Activated naive CD8-positive, alpha-beta T cell treated with anti-CD3 and anti-CD28 coated beads for 36 hours (primary cell): ENCODE measurements at regions not wholly inside any gene's neighbourhood (a gene's known extent, or its start where the extent isn't known, plus 50 kb on each side); places are given as distances from the start of the nearest gene placed in this dataset.

Source experiments
- DNase-seq: peaks from one replicate; pipeline ENCODE4 v3.0.0; 2021
- H3K27ac Mint-ChIP-seq: one replicate; pipeline ENCODE4 v1.8.0; 2022; ENCODE audit warnings: mild to moderate bottlenecking, moderate library complexity, mixed read lengths
- H3K27me3 Mint-ChIP-seq: one replicate; pipeline ENCODE4 v1.8.0; 2022; ENCODE audit warnings: mild to moderate bottlenecking, mixed read lengths
- H3K36me3 Mint-ChIP-seq: one replicate; pipeline ENCODE4 v1.8.0; 2021; ENCODE audit warnings: mild to moderate bottlenecking, mixed read lengths
- H3K4me1 Mint-ChIP-seq: one replicate; pipeline ENCODE4 v1.8.0; 2021; ENCODE audit warnings: mixed read lengths
- H3K4me3 Mint-ChIP-seq: one replicate; pipeline ENCODE4 v1.8.0; 2022; ENCODE audit warnings: mild to moderate bottlenecking, moderate library complexity, mixed read lengths
- H3K9me3 Mint-ChIP-seq: one replicate; pipeline ENCODE4 v1.8.0; 2022; ENCODE audit warnings: mixed read lengths

- Mint-ChIP-seq H3K9me3 (peaks cover 3% of the 10 kb centered on the region), H3K27me3 (peaks cover 29% of the 10 kb centered on the region), H3K4me1 (no peaks in the 10 kb centered on the region), H3K4me3 (no peak overlapping the region), H3K36me3 (no peaks in the 10 kb centered on the region), H3K27ac (no peak overlapping the region)
- DNase-seq: no peak
Measured at GRCh38 chr3:24832891-24833290, 338.2 kb upstream of the THRB start.

GRCh38 chr3:24834442-24834841, 339.8 kb upstream of the THRB start:
- Mint-ChIP-seq H3K9me3 (peaks cover 3% of the 10 kb centered on the region), H3K27me3 (peaks cover 18% of the 10 kb centered on the region), H3K4me3 (no peak overlapping the region), H3K4me1 (no peaks in the 10 kb centered on the region), H3K36me3 (no peaks in the 10 kb centered on the region), H3K27ac (no peak overlapping the region)
- DNase-seq: no peak

- H3K27ac Mint-ChIP-seq: no peak overlapping the region
- peaks cover 3% of the 10 kb centered on the region for H3K9me3 Mint-ChIP-seq
- H3K4me3 Mint-ChIP-seq: no peak overlapping the region
- no peaks in the 10 kb centered on the region for H3K4me1 Mint-ChIP-seq
- H3K36me3 Mint-ChIP-seq: no peaks in the 10 kb centered on the region
- peaks cover 9% of the 10 kb centered on the region for H3K27me3 Mint-ChIP-seq
- DNase-seq: no peak
Measured at GRCh38 chr3:24835510-24835909, 340.9 kb upstream of the THRB start.

DNA sequence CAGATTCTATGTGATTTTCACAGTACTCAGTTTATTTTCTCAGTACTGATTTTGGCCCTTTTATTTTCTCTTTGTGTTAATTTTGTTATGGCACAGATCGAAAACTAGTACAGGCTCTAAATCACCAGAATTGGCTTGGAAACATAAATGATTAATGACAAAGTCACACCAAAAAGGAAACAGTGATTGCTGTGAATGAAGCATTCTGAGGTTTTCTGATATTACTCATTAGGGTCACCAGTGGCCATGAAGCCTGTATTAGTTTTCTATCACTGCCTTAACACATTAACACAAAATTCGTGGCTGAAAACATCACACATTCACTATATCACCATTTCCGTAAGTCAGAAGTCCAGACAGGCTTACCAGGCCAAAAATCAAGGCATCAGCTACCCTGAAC, 343.0 kb upstream of the THRB start:
- no peak overlapping the region for H3K4me3 Mint-ChIP-seq
- H3K9me3 Mint-ChIP-seq: peaks cover 3% of the 10 kb centered on the region
- H3K27ac Mint-ChIP-seq: no peak overlapping the region
- no peaks in the 10 kb centered on the region for H3K36me3 Mint-ChIP-seq
- H3K4me1 Mint-ChIP-seq: no peaks in the 10 kb centered on the region
- no peak for DNase-seq
- H3K27me3 Mint-ChIP-seq: no peaks in the 10 kb centered on the region

DNA sequence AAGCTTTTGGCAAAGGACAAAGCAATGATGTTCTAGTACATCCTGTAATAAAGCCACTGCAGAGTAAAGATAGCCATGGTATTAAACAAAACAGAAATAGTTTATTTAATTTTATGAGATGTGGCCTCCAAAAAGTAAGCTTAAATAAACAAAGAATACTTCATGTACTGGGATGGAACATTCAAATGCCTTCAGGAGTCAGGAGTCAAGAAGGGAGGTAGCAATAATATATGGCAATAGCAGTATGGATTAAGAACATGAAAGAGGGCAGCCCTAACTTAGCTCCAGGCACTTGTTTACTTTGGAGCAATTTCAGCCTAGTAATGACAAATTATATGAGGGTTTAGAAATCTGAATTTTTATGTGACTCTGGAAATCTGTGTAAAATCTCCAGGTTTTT, 343.9 kb upstream of the THRB start:
- Mint-ChIP-seq H3K4me1 (no peaks in the 10 kb centered on the region), H3K36me3 (no peaks in the 10 kb centered on the region), H3K4me3 (no peak overlapping the region), H3K27ac (no peak overlapping the region), H3K9me3 (peaks cover 3% of the 10 kb centered on the region), H3K27me3 (no peaks in the 10 kb centered on the region)
- no peak for DNase-seq

GRCh38 chr3:24843955-24844354, 349.3 kb upstream of the THRB start:
- H3K4me1 Mint-ChIP-seq: no peaks in the 10 kb centered on the region

GRCh38 chr3:24845524-24846155, 351.0 kb upstream of the THRB start:
- Mint-ChIP-seq H3K4me1 (no peaks in the 10 kb centered on the region), H3K36me3 (no peaks in the 10 kb centered on the region), H3K27me3 (no peaks in the 10 kb centered on the region), H3K4me3 (no peak overlapping the region), H3K9me3 (no peaks in the 10 kb centered on the region), H3K27ac (no peak overlapping the region)
- DNase-seq: no peak

More at GRCh38 chr3:24843955-24844354, 349.3 kb upstream of the THRB start:
- no peak overlapping the region for H3K27ac Mint-ChIP-seq
- no peak for DNase-seq
- H3K27me3 Mint-ChIP-seq: no peaks in the 10 kb centered on the region
- H3K4me3 Mint-ChIP-seq: no peak overlapping the region
- no peaks in the 10 kb centered on the region for H3K9me3 Mint-ChIP-seq
- no peaks in the 10 kb centered on the region for H3K36me3 Mint-ChIP-seq

DNA sequence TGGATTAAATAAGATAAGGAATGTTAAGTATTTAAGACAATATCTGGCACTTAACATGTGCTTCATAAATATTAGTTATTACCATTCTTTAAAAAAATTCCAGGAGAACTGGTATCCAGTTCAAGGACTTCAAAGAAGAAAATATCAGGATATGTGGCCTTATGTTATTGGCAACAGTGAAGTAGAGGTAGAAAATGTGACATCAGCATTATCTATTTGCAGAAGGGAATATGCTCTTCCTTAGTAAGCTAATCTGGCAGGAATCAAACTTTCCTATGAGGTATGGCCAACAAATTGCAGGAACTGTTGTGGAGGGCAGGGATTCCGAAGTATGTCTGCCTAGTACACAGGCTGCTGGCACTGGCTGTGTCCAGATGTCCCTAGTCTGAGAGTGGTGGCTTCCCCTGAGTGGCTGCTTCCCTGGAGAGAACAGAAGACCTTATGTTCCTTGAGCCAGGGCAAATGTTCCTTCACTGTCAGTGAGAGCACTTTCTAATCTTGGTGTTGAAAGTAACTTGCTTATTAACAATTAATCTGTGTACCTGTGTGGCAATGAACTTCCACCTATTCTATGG, 351.7 kb upstream of the THRB start:
- DNase-seq: no peak
- Mint-ChIP-seq H3K36me3 (no peaks in the 10 kb centered on the region), H3K9me3 (no peaks in the 10 kb centered on the region), H3K4me3 (no peak overlapping the region), H3K27me3 (no peaks in the 10 kb centered on the region), H3K4me1 (no peaks in the 10 kb centered on the region), H3K27ac (no peak overlapping the region)

DNA sequence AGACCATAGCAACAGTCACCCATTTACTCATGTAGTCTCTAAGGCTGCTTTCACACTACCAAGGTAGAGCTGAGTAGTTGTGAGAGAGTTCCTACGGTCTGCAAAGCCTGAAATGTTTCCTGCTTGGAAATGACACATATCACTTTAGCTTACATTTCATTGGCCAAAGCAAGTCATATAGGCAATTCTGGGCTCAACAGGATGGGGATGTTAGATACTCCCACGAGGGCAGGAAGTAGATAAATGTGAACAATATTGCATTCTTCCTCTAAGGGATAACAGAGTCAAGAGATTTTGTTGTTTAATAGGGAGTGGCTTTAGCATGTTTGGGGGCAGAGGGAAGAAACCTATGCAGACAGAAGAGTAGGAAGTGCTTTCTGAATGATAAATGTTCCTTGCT, 355.6 kb upstream of the THRB start:
- Mint-ChIP-seq H3K36me3 (no peaks in the 10 kb centered on the region), H3K4me3 (no peak overlapping the region), H3K9me3 (no peaks in the 10 kb centered on the region), H3K27ac (no peak overlapping the region), H3K4me1 (no peaks in the 10 kb centered on the region), H3K27me3 (no peaks in the 10 kb centered on the region)
- no peak for DNase-seq

GRCh38 chr3:24853685-24854490, 359.2 kb upstream of the THRB start:
- Mint-ChIP-seq H3K36me3 (no peaks in the 10 kb centered on the region), H3K4me1 (no peaks in the 10 kb centered on the region), H3K9me3 (no peaks in the 10 kb centered on the region), H3K27me3 (no peaks in the 10 kb centered on the region), H3K4me3 (no peak overlapping the region), H3K27ac (no peak overlapping the region)
- no peak for DNase-seq

- Mint-ChIP-seq H3K9me3 (no peaks in the 10 kb centered on the region), H3K4me1 (no peaks in the 10 kb centered on the region), H3K36me3 (no peaks in the 10 kb centered on the region), H3K4me3 (no peak overlapping the region), H3K27ac (no peak overlapping the region), H3K27me3 (no peaks in the 10 kb centered on the region)
- DNase-seq: no peak
Measured at GRCh38 chr3:24854748-24855147, 360.1 kb upstream of the THRB start.

DNA sequence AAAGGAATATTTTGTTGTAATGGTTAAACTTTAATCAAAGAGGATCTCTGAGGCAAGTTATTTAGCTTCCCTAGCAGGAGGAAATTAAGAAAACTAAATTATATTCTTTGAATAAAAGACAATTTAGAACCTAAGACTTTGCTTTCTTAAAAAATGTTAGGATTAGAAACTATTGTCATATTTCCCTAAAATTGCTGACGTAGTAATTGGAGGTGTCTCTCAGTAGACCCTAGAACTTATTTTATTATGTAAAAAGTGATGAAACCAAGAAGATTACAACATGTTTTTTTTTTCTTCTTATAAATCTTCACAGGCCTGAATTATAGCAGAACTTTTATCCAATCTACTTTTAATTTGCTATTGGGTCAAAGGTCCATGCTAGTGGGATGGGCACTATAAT, 363.3 kb upstream of the THRB start:
- no peak for DNase-seq
- no peak overlapping the region for H3K4me3 Mint-ChIP-seq
- no peaks in the 10 kb centered on the region for H3K36me3 Mint-ChIP-seq
- H3K27ac Mint-ChIP-seq: no peak overlapping the region
- no peaks in the 10 kb centered on the region for H3K4me1 Mint-ChIP-seq
- no peaks in the 10 kb centered on the region for H3K27me3 Mint-ChIP-seq
- no peaks in the 10 kb centered on the region for H3K9me3 Mint-ChIP-seq

DNA sequence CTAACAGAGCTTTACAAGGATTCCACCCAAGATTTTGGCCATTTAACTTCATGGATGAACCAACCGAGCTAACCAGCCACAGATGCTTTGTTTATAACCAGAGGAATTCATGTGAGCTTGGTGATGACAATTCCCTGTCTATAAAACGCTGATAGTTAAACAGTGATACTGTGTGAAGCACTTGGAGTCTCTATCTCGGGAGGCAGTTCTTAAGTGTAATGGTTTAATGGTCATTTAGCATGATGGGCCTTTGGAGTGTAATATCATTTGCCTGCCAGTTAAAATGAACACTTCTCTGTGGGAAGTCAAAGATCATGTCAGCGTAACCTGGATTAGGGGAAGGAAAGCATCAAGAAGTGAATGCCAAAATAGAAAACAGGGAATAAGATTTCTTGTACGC, 368.6 kb upstream of the THRB start:
- H3K27me3 Mint-ChIP-seq: no peaks in the 10 kb centered on the region

GRCh38 chr3:24867783-24868182, 373.1 kb upstream of the THRB start:
- DNase-seq: no peak
- Mint-ChIP-seq H3K27ac (no peak overlapping the region), H3K4me1 (no peaks in the 10 kb centered on the region), H3K36me3 (no peaks in the 10 kb centered on the region), H3K4me3 (no peak overlapping the region), H3K27me3 (no peaks in the 10 kb centered on the region), H3K9me3 (no peaks in the 10 kb centered on the region)

More for the DNA sequence above, 368.6 kb upstream of the THRB start:
- Mint-ChIP-seq H3K4me1 (no peaks in the 10 kb centered on the region), H3K27ac (no peak overlapping the region), H3K36me3 (no peaks in the 10 kb centered on the region), H3K4me3 (no peak overlapping the region), H3K9me3 (no peaks in the 10 kb centered on the region)
- no peak for DNase-seq

GRCh38 chr3:24881239-24881638, 386.6 kb upstream of the THRB start:
- DNase-seq: no peak
- no peak overlapping the region for H3K27ac Mint-ChIP-seq

DNA sequence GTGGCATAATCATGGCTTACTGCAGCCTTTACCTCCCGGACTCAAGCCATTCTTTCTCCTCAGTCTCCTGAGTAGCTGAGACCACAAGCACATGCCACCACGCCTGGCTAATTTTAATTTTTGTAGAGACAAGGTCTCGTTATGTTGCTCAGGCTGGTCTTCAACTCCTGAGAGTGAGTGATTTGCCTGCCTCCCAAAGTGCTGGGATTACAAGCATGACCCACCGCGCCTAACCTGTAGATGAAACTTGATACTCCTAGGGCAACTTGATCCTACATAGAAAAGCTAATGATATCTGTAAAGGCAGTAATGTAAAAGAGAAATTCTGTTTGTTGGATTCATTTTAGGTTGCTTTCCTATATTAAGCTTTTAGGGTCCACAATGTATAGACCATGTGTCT, 391.9 kb upstream of the THRB start:
- Mint-ChIP-seq H3K27ac (no peak overlapping the region), H3K9me3 (peaks cover 6% of the 10 kb centered on the region), H3K27me3 (no peaks in the 10 kb centered on the region), H3K4me1 (no peaks in the 10 kb centered on the region), H3K36me3 (no peaks in the 10 kb centered on the region), H3K4me3 (no peak overlapping the region)
- DNase-seq: no peak

More at GRCh38 chr3:24881239-24881638, 386.6 kb upstream of the THRB start:
- Mint-ChIP-seq H3K4me1 (no peaks in the 10 kb centered on the region), H3K36me3 (no peaks in the 10 kb centered on the region), H3K9me3 (peaks cover 10% of the 10 kb centered on the region), H3K27me3 (no peaks in the 10 kb centered on the region), H3K4me3 (no peak overlapping the region)
